PC-3 (cell line): ENCODE measurements at regions not wholly inside any gene's neighbourhood (a gene's known extent, or its start where the extent isn't known, plus 50 kb on each side); places are given as distances from the start of the nearest gene placed in this dataset.

Experiments
- EZH2 ChIP-seq: fragments of 300-600 bp; sonication (generic); IDR thresholded peaks from one replicate; pipeline ENCODE4 v1.6.1; 2017; ENCODE audit warnings: antibody characterized with exemption, mild to moderate bottlenecking, low read length; ENCODE audit not compliant: unreplicated experiment
- EZH2phosphoT487 ChIP-seq: fragments of 300-600 bp; sonication (generic); IDR thresholded peaks from 2 replicates; pipeline ENCODE4 v1.6.1; 2018; ENCODE audit warnings: mild to moderate bottlenecking, antibody characterized with exemption, low read length, borderline replicate concordance
- TF ChIP-seq, protein P1 (sequence below): fragments of 300-600 bp; sonication (generic); conservative IDR thresholded peaks from 2 replicates; pipeline ENCODE4 v1.5.1; 2017; ENCODE audit warnings: antibody characterized with exemption, low read depth, mild to moderate bottlenecking, low read length

GRCh38 chr4:19807505-19807904, 444.2 kb upstream of the SLIT2 start:
- TF ChIP-seq EZH2 = no peak
- TF ChIP-seq, protein P1, sequence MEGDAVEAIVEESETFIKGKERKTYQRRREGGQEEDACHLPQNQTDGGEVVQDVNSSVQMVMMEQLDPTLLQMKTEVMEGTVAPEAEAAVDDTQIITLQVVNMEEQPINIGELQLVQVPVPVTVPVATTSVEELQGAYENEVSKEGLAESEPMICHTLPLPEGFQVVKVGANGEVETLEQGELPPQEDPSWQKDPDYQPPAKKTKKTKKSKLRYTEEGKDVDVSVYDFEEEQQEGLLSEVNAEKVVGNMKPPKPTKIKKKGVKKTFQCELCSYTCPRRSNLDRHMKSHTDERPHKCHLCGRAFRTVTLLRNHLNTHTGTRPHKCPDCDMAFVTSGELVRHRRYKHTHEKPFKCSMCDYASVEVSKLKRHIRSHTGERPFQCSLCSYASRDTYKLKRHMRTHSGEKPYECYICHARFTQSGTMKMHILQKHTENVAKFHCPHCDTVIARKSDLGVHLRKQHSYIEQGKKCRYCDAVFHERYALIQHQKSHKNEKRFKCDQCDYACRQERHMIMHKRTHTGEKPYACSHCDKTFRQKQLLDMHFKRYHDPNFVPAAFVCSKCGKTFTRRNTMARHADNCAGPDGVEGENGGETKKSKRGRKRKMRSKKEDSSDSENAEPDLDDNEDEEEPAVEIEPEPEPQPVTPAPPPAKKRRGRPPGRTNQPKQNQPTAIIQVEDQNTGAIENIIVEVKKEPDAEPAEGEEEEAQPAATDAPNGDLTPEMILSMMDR = no peak
- TF ChIP-seq EZH2phosphoT487 = no peak
